NCI-H2171 (cell line): ENCODE measurements at regions not wholly inside any gene's neighbourhood (a gene's known extent, or its start where the extent isn't known, plus 50 kb on each side); places are given as distances from the start of the nearest gene placed in this dataset.

Source experiments
- DNase-seq: peaks from one replicate; lab custom pipeline; 2025; lab: John Stamatoyannopoulos, UW

DNA sequence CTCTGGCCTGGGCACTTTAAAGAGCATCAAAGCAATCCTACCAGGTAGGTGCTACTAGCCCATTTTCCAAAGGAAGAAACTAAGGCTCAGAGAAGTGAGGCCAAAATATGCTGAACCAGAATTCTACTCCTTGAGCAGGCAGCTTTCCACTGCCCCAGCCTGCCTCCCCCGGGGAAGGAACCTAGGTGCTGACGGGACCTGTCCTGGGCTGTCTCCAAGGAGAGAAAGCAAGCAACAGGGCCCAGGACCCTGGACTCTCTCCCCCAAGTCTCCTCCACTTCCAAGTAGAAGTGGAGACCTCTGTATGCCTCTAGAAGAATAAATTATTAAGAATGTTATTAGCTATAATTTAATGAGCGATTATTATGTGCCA, 159.5 kb downstream of the MRPL14 start:
- DNase-seq, result no peak

- no peak for DNase-seq
Observed at GRCh38 chr6:43966853-43967718, 160.2 kb downstream of the MRPL14 start.

DNA sequence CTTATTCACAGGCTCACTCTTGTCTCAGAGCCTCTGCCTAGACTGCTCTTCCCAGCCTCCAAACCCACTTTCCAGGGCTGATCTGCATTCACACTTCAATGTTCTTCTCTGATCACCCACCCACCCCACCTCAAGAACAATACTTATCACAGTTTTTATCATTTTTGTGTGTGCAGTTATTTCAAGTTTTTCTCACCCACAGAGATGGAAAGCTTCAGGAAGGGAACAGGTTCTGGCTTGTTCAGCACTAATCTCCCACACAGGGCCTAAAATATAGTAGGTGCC, 160.9 kb downstream of the MRPL14 start:
- DNase-seq, result no peak

GRCh38 chr6:43965628-43966373, 161.5 kb downstream of the MRPL14 start:
- no peak for DNase-seq

- DNase-seq, result no peak
Observed at GRCh38 chr6:43964659-43965570, 162.3 kb downstream of the MRPL14 start.

DNA sequence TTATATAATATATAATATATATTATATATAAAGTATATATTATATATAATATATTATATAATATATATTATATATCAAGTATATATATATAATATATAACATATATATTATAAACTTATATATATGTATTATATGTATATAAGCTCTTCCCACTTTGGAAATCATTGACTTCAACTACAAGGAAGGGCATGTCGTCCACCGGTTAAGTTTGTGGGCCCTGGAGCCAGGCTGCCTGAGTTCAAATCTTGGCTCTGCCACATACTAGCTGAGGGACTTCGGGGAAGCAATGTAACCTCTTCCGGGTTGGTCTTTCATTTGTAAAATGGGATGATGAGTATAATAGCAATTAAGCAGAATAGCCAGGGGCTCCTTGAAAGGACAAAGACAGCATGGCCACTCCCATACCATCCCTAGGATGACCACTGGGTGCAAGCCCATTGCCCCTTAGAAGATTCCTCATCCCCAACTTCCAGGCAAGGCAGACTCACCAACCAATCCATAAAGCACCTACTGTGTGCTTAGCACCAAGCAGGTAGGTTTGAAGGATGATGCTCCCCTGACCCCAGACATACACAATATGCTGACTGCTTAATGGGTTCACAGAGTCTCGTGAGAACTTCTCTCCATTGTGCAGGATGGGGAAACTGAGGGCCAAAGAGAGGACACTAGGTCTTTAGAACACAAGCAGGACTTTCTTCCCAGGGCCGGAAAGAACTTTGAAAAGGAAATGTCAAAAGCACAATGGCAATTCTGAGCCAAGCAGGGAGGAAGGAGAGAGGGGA, 163.2 kb downstream of the MRPL14 start:
- no peak for DNase-seq

DNA sequence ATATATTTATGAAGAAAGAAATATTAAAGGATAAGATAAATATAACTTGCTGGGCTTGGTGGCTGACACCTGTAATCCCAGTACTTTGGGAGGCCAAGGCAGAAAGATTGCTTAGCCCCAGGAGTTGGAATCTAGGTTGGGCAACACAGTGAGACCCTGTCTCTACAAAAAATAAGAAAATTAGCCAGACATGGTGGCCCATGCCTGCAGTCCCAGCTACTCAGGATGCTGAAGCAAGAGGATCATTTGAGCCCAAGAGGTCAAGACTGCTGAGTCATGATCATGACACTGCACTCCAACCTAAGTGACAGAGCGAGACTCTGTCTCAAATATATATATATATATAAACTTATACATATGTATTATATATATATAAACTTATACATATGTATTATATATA, 164.0 kb downstream of the MRPL14 start:
- no peak for DNase-seq

GRCh38 chr6:43962458-43962857, 164.8 kb downstream of the MRPL14 start:
- DNase-seq, result no peak

DNA sequence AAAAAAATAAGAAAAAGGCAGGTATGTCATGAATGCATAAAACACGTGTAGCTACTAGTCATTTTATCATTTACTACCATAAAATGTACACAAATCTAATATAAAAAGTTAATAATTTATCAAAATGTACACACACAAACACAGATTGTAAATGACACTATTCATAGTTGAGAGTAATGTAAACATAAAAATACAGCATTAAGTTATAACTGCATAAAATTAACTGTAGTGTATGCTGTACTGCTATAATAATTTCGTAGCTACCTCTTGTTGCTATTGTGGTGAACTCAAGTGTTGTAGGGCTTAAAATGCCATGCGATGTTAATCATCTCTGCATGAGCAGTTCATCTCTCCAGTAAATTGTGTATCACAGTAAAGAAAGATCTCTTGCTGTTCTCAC, 170.0 kb downstream of the MRPL14 start:
- no peak for DNase-seq

DNA sequence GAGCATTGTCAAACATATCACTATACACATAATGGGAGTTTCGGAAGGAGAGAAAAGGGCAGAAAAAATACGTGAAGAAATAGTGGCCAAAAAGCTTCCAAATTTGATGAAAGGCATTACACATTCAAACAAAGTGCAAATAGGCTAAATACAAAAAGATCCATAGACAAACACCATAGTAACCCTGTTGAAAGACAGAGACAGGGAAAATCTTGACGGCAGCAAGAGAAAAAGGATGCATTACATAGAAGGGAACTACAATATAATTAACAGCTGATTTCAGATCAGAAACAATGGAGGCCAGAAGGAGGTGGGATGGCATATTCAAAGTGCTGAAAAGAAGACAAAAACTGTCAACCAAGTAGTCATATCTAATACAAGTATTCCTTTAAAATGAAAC, 170.8 kb downstream of the MRPL14 start:
- no peak for DNase-seq

DNA sequence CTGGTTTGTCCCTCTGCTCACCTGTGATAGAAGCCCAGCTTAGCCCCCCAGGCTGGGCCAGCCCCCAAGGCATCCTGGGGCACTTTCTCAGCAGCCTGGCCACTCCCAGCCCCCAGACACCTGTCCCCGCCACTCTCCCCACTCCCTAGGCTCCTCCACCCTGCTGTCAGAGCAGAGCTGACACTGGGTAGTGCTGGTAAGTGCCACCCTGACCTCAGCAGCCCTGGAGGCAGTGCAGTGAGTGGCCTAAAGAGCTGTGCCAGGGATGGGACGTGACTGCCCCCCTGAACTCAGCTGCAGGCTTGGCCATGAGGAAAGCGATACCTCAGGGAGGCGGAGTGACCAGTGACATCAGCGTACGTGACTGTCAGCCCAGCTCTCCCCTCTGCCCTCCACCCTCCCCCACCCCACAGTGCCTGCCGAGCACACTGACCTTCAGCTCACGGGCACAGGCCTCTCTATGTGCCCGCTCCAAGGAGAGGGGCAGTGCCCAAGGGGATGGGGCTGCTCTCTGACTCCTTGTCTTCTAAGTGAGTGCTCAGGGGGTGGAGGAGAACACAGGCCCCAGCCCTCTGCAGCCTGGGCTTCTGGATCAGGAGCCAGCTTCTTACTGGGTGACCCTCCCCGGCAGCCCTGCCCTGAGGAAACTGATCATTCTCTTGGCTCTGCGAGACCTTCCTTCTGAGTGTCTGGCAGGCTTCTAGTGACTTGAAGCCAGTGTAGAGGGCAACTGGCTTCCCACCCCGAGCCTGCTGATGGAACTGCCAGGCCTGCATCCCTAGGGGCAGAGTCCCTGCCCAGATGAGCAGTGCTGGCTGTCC, 172.7 kb downstream of the MRPL14 start:
- no peak for DNase-seq

- DNase-seq, result no peak
Observed at GRCh38 chr6:43953794-43954310, 173.4 kb downstream of the MRPL14 start.

DNA sequence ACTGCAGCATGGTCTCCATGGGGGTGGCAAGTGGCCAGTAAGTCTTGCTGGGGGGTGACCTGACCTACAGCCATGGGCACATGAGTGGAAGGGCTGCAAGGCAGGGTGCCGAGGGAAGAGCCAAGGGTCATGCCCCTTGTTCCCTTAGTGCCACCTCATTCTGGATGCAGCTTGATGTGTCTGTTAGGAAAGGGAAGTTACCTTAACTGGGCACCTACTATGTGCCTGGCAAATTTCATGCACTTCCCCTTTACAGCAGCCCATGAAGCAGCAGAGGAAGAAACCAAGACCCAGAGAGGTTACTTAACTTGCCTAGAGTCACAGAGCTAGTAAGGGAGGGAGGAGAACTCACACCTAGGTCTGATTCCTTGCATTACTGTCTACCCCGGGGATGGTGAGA, 174.0 kb downstream of the MRPL14 start:
- no peak for DNase-seq

- DNase-seq, result no peak
Observed at GRCh38 chr6:43952746-43953145, 174.5 kb downstream of the MRPL14 start.

- no peak for DNase-seq
Observed at GRCh38 chr6:43951756-43952675, 175.2 kb downstream of the MRPL14 start.

DNA sequence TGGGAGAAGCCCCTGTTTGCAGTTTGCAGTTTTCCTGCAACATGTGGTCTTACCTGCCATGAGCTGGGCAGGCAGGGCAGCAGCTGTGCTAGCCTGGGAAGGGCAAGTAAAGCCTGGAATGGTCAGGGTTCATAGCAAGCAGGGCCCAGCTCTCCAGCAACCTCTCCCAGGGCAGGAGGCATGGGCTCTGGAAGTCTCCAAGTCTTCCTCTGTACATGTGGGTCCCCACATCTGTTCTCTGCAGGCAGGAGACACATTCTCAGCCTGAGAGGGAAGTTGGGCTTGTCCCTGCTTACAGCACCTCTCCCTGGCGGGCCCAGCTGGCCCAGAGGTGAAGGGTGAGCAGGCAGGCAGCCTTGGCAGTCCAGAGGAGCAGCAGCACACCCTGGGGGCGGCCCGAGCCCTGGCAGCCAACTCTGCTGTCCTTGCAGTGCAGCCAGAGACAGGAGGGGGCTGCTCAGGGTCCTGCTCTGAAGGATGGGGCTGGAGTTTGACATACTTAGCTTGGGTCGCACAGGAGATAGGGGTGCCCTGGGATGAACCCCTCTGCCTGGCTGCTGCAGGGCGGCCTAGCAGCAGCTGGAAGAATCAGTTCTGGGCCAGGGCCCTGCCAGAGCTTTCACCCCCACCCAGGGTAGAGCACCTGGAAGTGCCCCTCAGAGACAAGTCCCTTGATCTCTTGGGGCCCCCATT, 176.0 kb downstream of the MRPL14 start:
- no peak for DNase-seq

DNA sequence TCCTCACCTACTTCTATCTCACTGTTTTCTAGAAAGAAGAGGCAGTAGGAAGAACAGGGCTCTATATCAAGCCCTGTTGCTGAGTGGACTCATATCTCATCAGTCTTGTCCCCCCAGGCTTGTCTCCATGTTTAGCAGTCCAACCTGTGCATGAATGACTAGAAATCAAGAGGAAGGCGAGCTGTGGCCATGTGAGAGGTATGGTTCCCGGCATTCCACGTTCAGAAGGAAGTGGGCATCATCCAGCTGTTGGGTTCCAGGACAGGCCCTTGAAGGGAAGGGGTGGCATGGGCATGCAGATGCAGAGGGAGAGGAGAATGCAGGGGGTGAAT, 176.6 kb downstream of the MRPL14 start:
- no peak for DNase-seq

DNA sequence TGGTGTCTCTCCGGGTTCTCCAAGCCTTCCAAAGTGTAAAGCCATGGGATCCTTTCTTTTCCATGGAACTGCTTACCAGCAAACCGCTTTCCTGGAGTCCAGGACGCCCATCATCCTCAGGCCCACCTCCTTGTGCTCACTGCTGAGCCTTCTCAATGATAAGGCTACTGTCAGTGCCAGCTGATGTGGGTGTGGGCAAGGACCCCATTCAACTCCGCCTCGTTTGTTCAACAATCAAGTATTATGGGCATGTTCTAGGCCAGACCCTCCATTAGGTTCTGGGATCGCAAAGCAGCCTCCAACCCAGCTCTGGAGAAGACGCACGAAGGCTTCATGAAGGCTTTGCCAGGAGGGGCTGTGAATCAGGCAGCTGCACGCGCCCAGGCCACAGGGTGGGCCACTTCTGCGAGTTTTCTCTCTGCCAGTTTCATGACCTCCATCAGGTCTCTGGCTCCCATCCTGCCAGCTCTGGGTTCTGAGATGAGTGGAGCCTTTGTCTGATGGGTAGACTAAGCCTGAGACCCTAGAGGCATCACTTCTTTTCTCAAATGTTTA, 177.1 kb downstream of the MRPL14 start:
- no peak for DNase-seq

DNA sequence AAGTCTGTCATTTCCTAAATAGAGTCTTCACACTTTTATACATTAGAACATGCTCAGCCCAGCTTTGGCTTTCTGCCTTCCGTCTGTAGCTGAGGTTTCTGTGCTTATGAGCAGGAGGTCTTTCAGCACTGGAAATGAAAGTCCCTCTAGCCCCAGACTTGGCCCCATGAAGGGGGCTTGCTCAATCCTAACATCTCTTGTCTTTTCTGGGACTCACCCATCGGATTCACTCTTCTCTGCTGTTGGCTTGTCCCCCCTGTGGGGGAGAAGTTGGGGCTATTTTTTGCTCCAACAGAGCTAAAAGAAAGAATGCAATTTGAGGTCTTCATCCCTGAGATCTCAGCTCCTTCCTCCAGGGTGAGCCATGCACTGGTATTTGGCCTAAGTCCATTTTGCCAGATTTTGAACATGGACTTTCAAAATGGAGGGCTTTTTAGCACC, 177.7 kb downstream of the MRPL14 start:
- DNase-seq, result no peak
